H9 (cell line): ENCODE measurements at regions not wholly inside any gene's neighbourhood (a gene's known extent, or its start where the extent isn't known, plus 50 kb on each side); places are given as distances from the start of the nearest gene placed in this dataset.

Experiments
- DNase-seq: peaks from one replicate; pipeline ENCODE4 v3.0.0-alpha.2; 2017
- H2AFZ ChIP-seq: one replicate; pipeline ENCODE4 v1.6.1; 2013; ENCODE audit warnings: mild to moderate bottlenecking, low read length, control low read depth, moderate library complexity
- H2AK5ac ChIP-seq: 2 replicates; pipeline ENCODE4 v1.6.1; 2013; ENCODE audit warnings: low read length, control low read depth, mixed read lengths; ENCODE audit not compliant: insufficient read length
- H2BK120ac ChIP-seq: one replicate; pipeline ENCODE4 v1.6.1; 2013; ENCODE audit warnings: low read depth, mild to moderate bottlenecking, low read length, control low read depth, inconsistent platforms; ENCODE audit not compliant: poor library complexity, severe bottlenecking
- H2BK12ac ChIP-seq: 2 replicates; pipeline ENCODE4 v1.6.1; 2013; ENCODE audit warnings: low read length, control low read depth, mixed read lengths, low read depth; ENCODE audit not compliant: insufficient read length
- H2BK15ac ChIP-seq: 2 replicates; pipeline ENCODE4 v1.6.1; 2013; ENCODE audit warnings: low read depth, low read length, control low read depth
- H2BK20ac ChIP-seq: one replicate; pipeline ENCODE4 v1.6.1; 2013; ENCODE audit warnings: low read depth, mild to moderate bottlenecking, low read length, control low read depth, inconsistent platforms; ENCODE audit not compliant: poor library complexity, severe bottlenecking
- H2BK5ac ChIP-seq: 2 replicates; pipeline ENCODE4 v1.6.1; 2013; ENCODE audit warnings: low read length, control low read depth, mixed read lengths; ENCODE audit not compliant: insufficient read length
- H3K14ac ChIP-seq: 2 replicates; pipeline ENCODE4 v1.6.1; 2013; ENCODE audit warnings: low read length, control low read depth; ENCODE audit not compliant: insufficient read depth
- H3K18ac ChIP-seq: 2 replicates; pipeline ENCODE4 v1.6.1; 2013; ENCODE audit warnings: low read depth, mild to moderate bottlenecking, mixed read lengths, low read length, control low read depth; ENCODE audit not compliant: insufficient read length
- H3K23ac ChIP-seq: 2 replicates; pipeline ENCODE4 v1.6.1; 2013; ENCODE audit warnings: low read length, control low read depth, mixed read lengths, low read depth; ENCODE audit not compliant: insufficient read length
- H3K23me2 ChIP-seq: 2 replicates; pipeline ENCODE4 v1.6.1; 2013; ENCODE audit warnings: low read depth, mild to moderate bottlenecking, mixed read lengths, low read length, control low read depth; ENCODE audit not compliant: insufficient read length, poor library complexity, severe bottlenecking
- H3K27ac ChIP-seq: 2 replicates; pipeline ENCODE4 v1.5.1; 2013; ENCODE audit warnings: low read length, control low read depth, mixed read lengths, low read depth; ENCODE audit not compliant: insufficient read length
- H3K27me3 ChIP-seq: 2 replicates; pipeline ENCODE4 v1.6.1; 2013; ENCODE audit warnings: low read length, control low read depth, inconsistent platforms; ENCODE audit not compliant: insufficient read depth
- H3K4ac ChIP-seq: 2 replicates; pipeline ENCODE4 v1.6.1; 2013; ENCODE audit warnings: low read depth, mild to moderate bottlenecking, control low read depth, inconsistent platforms, low read length, moderate library complexity
- H3K4me1 ChIP-seq: 2 replicates; pipeline ENCODE4 v1.6.1; 2013; ENCODE audit warnings: low read length, control low read depth, inconsistent platforms; ENCODE audit not compliant: insufficient read depth
- H3K4me2 ChIP-seq: 2 replicates; pipeline ENCODE4 v1.6.1; 2013; ENCODE audit warnings: low read length, control low read depth, mixed read lengths; ENCODE audit not compliant: insufficient read length, insufficient read depth
- H3K56ac ChIP-seq: 2 replicates; pipeline ENCODE4 v1.6.1; 2013; ENCODE audit warnings: low read depth, mild to moderate bottlenecking, mixed read lengths, low read length, control low read depth; ENCODE audit not compliant: insufficient read length
- H3K79me1 ChIP-seq: 2 replicates; pipeline ENCODE4 v1.6.1; 2013; ENCODE audit warnings: low read depth, mild to moderate bottlenecking, moderate library complexity, low read length, control low read depth, inconsistent platforms; ENCODE audit not compliant: insufficient read depth, poor library complexity, severe bottlenecking
- H3K79me2 ChIP-seq: 2 replicates; pipeline ENCODE4 v1.6.1; 2013; ENCODE audit warnings: low read length, control low read depth, inconsistent platforms; ENCODE audit not compliant: insufficient read depth
- H3K9ac ChIP-seq: 2 replicates; pipeline ENCODE4 v1.6.1; 2013; ENCODE audit warnings: low read length, control low read depth, mixed read lengths; ENCODE audit not compliant: insufficient read length; ENCODE audit errors: extremely low read depth
- H3K9me3 ChIP-seq: one replicate; pipeline ENCODE4 v1.6.1; 2013; ENCODE audit warnings: low read depth, low read length, inconsistent platforms; ENCODE audit not compliant: control insufficient read depth
- H3T11ph ChIP-seq: one replicate; pipeline ENCODE4 v1.6.1; 2013; ENCODE audit warnings: mild to moderate bottlenecking, low read length, control low read depth, inconsistent platforms
- H4K20me1 ChIP-seq: one replicate; pipeline ENCODE4 v1.6.1; 2013; ENCODE audit not compliant: control insufficient read depth, insufficient read length, insufficient read depth
- H4K5ac ChIP-seq: 2 replicates; pipeline ENCODE4 v1.6.1; 2013; ENCODE audit warnings: low read depth, mild to moderate bottlenecking, mixed read lengths, low read length, control low read depth; ENCODE audit not compliant: insufficient read length
- H4K8ac ChIP-seq: replicated peaks from 2 replicates; pipeline ENCODE4 v1.6.1; 2013; ENCODE audit warnings: low read length, control low read depth, mixed read lengths, low read depth; ENCODE audit not compliant: insufficient read length
- H4K91ac ChIP-seq: 2 replicates; pipeline ENCODE4 v1.6.1; 2013; ENCODE audit warnings: low read depth, mild to moderate bottlenecking, moderate library complexity, mixed read lengths, low read length, control low read depth; ENCODE audit not compliant: insufficient read length
- H3K27ac Mint-ChIP-seq, 3 experiments: 2 replicates in 2 of 3; 3 replicates in 1 of 3; pipeline ENCODE4 v1.8.0; 2020 to 2021; ENCODE audit warnings: mixed read lengths in 3 of 3, mild to moderate bottlenecking in 1 of 3, moderate library complexity in 1 of 3
- H3K27me3 Mint-ChIP-seq: 2 replicates; pipeline ENCODE4 v1.8.0; 2021; ENCODE audit warnings: low read depth, mild to moderate bottlenecking, moderate library complexity, mixed read lengths
- H3K36me3 Mint-ChIP-seq, 3 experiments: 2 replicates in 2 of 3; 3 replicates in 1 of 3; pipeline ENCODE4 v1.8.0; 2020 to 2021; ENCODE audit warnings: low read depth in 3 of 3, mixed read lengths in 3 of 3; ENCODE audit not compliant: insufficient read depth in 1 of 3
- H3K4me1 Mint-ChIP-seq, 2 experiments: 2 replicates each; pipeline ENCODE4 v1.8.0; 2020; ENCODE audit warnings: mixed read lengths in 2 of 2
- H3K4me3 Mint-ChIP-seq, 2 experiments: 2 replicates in 1 of 2; 3 replicates in 1 of 2; pipeline ENCODE4 v1.8.0; 2020 to 2021; ENCODE audit warnings: mild to moderate bottlenecking in 2 of 2, mixed read lengths in 2 of 2, moderate library complexity in 1 of 2
- H3K9me3 Mint-ChIP-seq, 2 experiments: 2 replicates in 1 of 2; 3 replicates in 1 of 2; pipeline ENCODE4 v1.8.0; 2020; ENCODE audit warnings: mild to moderate bottlenecking in 2 of 2, mixed read lengths in 2 of 2, moderate library complexity in 1 of 2
- WGBS: extraction: QIAGEN DNeasy Blood & Tissue Kit; methylation state at CpG from one replicate; pipeline ENCODE4 v1.1.7; 2013; ENCODE audit warnings: missing lambda C conversion rate, low lambda C conversion rate, mixed read lengths; ENCODE audit not compliant: insufficient read length; ENCODE audit errors: extremely low coverage; 5-methylcytosine and 5-hydroxymethylcytosine counted together
- TF ChIP-seq, protein P1 (sequence below): fragments of 200-600 bp; sonication (generic); conservative IDR thresholded peaks from 3 replicates; pipeline ENCODE4 v1.8.0; 2021; ENCODE audit warnings: antibody characterized with exemption, mild to moderate bottlenecking

DNA sequence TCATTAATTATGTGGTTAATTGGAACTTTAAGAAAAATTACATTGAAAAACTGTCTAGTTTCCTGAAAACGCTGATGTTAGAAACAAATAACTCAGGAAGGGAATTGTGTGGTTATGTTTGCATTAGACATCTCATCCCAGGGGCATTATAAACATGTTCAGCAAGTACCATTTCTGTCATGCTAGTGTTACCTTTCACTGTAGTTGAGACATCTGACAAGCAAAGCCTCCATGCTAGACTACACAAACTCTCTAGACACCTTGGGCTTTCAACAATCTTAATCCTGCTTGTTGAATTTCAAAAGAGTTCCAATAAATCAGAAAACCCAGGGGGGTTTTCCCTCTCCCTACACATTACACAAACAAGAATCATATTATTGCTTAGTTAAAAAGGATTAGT is 536.8 kb downstream of the KCNT2 start:
- no CpG with 5 or more reads among the region's 1 CpG for WGBS

More for the DNA sequence above, 536.8 kb downstream of the KCNT2 start:
- no peaks in the 10 kb centered on the region for H3K23me2 ChIP-seq
- no peak overlapping the region for H3K9ac ChIP-seq
- no peak overlapping the region for H2BK120ac ChIP-seq
- H4K8ac ChIP-seq, result no peak overlapping the region
- no peak overlapping the region for H3K27ac Mint-ChIP-seq
- no peak overlapping the region for H3K4me2 ChIP-seq
- no peak overlapping the region for H3K14ac ChIP-seq
- no peak overlapping the region for H3T11ph ChIP-seq
- no peak overlapping the region for H3K4ac ChIP-seq
- H3K4me3 Mint-ChIP-seq, result no peak overlapping the region
- H4K20me1 ChIP-seq, result no peaks in the 10 kb centered on the region
- H3K79me1 ChIP-seq, result no peaks in the 10 kb centered on the region
- H2AFZ ChIP-seq, result no peak overlapping the region
- DNase-seq, result no peak
- H2BK20ac ChIP-seq, result no peak overlapping the region
- no peaks in the 10 kb centered on the region for H3K9me3 ChIP-seq
- H3K23ac ChIP-seq, result no peak overlapping the region
- H3K36me3 Mint-ChIP-seq, result no peaks in the 10 kb centered on the region
- no peak overlapping the region for H2BK5ac ChIP-seq
- no peaks in the 10 kb centered on the region for H3K27me3 ChIP-seq
- no peak overlapping the region for H3K27ac ChIP-seq
- no peaks in the 10 kb centered on the region for H3K27me3 Mint-ChIP-seq
- no peak overlapping the region for H2AK5ac ChIP-seq
- TF ChIP-seq, protein P1, sequence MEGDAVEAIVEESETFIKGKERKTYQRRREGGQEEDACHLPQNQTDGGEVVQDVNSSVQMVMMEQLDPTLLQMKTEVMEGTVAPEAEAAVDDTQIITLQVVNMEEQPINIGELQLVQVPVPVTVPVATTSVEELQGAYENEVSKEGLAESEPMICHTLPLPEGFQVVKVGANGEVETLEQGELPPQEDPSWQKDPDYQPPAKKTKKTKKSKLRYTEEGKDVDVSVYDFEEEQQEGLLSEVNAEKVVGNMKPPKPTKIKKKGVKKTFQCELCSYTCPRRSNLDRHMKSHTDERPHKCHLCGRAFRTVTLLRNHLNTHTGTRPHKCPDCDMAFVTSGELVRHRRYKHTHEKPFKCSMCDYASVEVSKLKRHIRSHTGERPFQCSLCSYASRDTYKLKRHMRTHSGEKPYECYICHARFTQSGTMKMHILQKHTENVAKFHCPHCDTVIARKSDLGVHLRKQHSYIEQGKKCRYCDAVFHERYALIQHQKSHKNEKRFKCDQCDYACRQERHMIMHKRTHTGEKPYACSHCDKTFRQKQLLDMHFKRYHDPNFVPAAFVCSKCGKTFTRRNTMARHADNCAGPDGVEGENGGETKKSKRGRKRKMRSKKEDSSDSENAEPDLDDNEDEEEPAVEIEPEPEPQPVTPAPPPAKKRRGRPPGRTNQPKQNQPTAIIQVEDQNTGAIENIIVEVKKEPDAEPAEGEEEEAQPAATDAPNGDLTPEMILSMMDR, result no peak
- H3K79me2 ChIP-seq, result no peaks in the 10 kb centered on the region
- H2BK15ac ChIP-seq, result no peak overlapping the region
- peaks cover 3 to 4% of the 10 kb centered on the region in 2 experiments; a peak in 2 of 4 replicates for H3K4me1 Mint-ChIP-seq
- no peak overlapping the region for H4K5ac ChIP-seq
- no peaks in the 10 kb centered on the region for H3K9me3 Mint-ChIP-seq
- no peak overlapping the region for H3K56ac ChIP-seq
- H2BK12ac ChIP-seq, result peak overlapping the region; percentile 82
- no peak overlapping the region for H3K18ac ChIP-seq
- no peak overlapping the region for H4K91ac ChIP-seq
- H3K4me1 ChIP-seq, result no peaks in the 10 kb centered on the region
